ENCODE measurements at regions not wholly inside any gene's neighbourhood (a gene's known extent, or its start where the extent isn't known, plus 50 kb on each side); places are given as distances from the start of the nearest gene placed in this dataset.

GRCh38 chr2:120866071-120866470, 130.4 kb downstream of the GLI2 start:
- DNase-seq (ENCODE audit: low read depth): no peak

- DNase-seq (ENCODE audit: low read depth): no peak
Measured at GRCh38 chr2:120866483-120867140, 130.9 kb downstream of the GLI2 start.

GRCh38 chr2:120867290-120868241, 131.9 kb downstream of the GLI2 start:
- DNase-seq (ENCODE audit: low read depth): no peak

GRCh38 chr2:120868366-120868765, 132.7 kb downstream of the GLI2 start:
- DNase-seq (ENCODE audit: low read depth): no peak

DNA sequence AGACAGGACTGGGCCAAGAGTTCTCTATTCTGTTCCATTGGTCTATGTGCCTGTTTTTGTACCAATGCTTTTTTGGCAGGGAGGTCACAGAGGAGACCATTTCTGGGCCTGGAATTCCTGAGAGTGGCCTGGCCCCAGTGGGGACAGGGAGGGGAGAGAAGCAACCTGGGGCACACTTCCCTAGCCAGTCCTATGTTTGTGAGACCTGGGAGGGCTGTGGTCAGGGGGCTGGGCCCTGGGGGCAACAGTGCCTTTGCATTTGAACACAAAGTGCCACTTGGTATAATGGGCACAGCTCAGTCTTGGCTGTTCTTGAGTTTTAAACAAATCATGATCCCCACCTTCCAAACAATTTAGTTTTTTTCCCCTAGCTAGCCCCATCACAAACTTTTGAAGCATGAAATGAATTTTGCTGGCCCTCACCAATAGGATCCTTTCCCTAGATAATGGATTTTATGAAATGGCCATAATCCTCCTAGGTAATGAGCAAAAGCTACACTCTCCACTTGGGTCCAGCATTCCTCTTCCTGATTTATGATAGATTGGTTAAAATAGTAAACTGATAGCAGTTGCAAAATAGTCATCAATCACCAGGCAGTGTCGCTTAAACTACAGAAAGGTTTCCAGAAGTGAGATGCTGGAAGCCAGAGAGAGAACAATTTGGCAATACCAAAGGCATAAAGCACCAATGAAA, 133.5 kb downstream of the GLI2 start:
- no peak for DNase-seq (ENCODE audit: low read depth)

- DNase-seq (ENCODE audit: low read depth): no peak
Measured at GRCh38 chr2:120869730-120870466, 134.2 kb downstream of the GLI2 start.

GRCh38 chr2:120870467-120870788, 134.8 kb downstream of the GLI2 start:
- DNase-seq (ENCODE audit: low read depth): no peak

DNA sequence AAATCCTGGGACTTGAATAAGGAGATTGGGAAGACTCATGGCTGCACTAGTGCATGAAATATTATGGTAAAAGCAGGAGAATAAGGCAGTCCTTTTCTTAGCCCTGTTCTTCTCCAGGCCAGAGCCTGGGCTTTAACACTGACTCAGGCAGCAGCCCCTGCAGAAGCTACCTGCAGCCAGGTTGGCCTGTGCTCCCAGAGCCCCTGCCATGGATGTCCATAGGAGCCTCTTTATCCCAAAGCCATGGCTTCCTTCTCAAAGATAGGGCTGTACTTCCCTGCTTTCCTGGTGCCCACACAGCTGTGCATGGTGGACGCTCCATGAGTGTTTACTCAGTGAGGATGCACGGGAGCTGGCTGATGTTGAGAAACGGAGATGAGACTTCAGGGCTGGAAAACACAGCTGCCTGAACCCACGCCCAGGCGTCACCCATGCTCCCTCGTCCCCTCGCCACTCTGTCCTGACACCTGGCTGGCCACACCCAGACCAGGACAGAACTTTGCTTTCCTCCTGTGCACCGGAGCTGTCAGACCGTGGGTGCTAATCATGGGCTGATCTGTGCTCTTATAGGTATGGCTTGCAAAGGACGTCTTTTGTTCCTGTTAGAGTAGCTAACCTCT, 135.5 kb downstream of the GLI2 start:
- no peak for DNase-seq (ENCODE audit: low read depth)

GRCh38 chr2:120871881-120872620, 136.4 kb downstream of the GLI2 start:
- DNase-seq (ENCODE audit: low read depth): no peak

GRCh38 chr2:120873958-120874887, 138.6 kb downstream of the GLI2 start:
- no peak for DNase-seq (ENCODE audit: low read depth)

DNA sequence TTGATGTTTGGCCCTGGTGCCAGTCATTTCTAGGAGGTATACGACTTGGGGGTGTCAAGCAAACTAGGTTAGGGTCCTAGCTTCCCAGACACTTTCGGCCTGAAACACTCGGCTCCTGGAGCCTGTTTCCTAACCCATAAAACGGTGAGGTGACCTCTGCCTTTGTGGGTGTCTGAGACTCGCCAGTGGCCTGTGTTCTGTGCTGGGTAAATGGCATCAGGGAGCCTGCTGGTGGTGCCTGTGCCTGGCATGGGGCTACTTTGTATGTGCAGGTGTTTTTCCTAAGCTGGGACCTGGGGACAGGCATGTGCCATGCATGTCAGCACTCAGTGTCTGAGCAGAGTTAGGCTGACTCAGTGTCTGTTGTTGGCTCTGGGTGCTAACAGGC, 139.2 kb downstream of the GLI2 start:
- no peak for DNase-seq (ENCODE audit: low read depth)

DNA sequence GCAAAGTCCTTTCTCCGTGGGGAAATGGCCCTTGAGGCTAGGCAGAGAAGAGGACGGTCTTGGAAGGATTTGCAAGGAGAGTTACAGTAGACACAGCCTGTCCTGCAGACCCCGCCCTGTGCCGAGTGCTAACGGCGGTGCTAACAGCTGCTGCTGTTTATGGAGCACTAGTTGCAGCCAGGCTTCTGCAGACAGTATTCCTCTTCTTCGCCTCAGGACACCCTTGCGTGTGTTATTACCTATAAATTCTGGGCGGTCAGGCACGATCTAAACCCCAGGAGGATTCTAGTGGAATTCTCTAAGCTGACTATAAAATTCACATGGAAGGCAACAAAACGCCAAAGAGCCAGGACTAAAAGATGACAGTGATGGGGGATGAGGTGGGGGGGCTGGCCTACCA, 139.8 kb downstream of the GLI2 start:
- peak; percentile 74 for DNase-seq (ENCODE audit: low read depth)

DNA sequence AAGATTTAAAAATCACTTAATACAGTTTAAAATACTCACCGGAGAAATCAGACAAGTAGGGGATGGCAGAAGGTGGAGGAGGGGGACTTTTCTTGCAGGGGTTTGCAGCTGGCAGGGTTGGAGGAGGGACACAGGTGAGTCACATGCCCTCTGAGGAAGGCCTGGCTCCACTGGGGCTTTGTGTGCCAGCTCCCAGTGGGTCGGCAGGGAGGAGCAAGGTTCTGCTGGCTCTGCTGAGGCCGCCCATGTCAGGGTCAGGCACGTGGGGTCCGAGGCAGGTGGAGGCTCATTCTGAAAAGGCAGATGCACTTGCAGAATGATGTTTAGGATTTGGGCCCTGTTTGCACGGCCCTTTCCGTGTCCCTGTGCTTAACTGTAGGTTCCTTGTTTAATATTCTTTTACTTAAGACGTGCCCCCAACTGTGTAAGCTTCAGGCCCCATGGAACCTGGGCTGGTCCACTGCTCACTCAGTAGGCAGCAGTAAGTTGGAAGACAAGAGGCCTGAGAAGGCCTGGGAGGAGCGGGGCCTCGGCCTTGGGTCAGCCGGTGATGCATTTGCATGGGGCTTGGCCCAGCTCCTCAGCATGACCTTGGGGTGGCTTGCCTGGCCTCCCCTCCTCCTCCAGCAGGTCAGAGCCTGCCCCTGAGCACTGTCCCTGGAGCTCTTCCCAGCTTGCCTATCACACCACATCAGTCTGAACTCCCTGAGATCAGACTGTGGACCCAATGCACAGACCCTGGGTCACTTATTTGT, 141.0 kb downstream of the GLI2 start:
- no peak for DNase-seq (ENCODE audit: low read depth)

GRCh38 chr2:120877409-120877808, 141.7 kb downstream of the GLI2 start:
- no peak for DNase-seq (ENCODE audit: low read depth)

GRCh38 chr2:120878970-120879369, 143.3 kb downstream of the GLI2 start:
- no peak for DNase-seq (ENCODE audit: low read depth)

DNA sequence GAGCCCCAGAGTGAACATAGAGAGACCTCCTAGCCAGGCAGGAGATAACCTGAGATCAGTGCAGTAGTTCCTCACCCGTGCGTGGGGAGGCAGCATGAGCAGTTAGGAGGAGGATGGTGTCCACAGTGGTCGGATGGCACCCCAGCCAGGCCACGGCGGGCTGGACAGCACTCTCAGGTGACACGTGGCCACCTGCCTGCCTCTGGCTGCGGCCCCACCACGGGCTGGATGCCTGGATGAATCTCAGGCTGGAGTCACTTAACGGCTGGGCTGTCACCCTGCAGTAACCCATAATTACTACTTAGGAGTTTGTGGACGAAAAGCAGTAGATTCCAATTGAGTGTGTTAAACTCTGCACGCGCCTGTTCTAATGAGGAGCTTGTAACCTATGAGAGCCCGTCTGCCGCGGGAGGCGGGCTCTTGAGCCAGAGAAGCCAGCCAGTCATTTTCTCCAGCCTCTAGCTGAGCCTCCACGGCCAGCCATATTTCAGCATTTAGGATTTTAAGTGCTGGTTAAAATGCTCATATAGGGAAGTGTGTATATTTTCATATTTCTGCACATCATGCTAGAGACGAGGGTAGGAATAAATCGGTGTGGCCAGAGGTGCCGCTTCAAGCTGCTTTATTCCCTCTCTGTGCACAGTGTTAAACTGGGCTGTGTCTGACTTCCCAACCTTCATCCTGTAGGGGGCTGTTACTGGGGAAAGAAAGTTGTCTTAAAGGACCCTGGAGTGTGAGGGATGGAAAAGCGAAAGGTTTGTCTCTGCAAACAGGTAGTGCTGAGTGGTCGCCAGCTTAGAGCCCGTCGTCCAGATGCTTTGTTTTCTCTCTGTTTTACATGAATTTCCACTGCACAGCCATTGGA, 144.0 kb downstream of the GLI2 start:
- no peak for DNase-seq (ENCODE audit: low read depth)

GRCh38 chr2:120880381-120880780, 144.7 kb downstream of the GLI2 start:
- DNase-seq (ENCODE audit: low read depth): no peak

All from GM04504 (cell line).